ENCODE measurements at regions not wholly inside any gene's neighbourhood (a gene's known extent, or its start where the extent isn't known, plus 50 kb on each side); places are given as distances from the start of the nearest gene placed in this dataset.

DNA sequence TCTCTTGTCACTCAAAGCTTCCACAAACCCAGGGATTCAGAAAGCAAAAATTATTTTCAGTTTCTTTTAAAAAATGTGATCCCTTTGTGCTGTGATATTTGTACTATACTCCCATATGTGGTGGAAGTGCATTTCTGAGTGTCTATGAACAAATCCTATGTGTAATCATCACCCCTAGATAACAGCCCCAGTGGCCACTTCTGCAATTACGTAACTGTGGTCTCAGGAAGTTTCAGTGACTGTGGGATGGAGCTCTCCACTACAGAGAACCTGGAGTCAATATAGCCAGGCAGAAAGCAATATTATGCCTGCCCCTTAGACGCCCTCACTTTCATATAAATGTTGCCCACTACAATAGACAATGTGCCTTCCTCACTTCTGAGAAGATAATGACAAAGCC is 1101.7 kb upstream of the GHITM start:
- Histone ChIP-seq H3K36me3 (ENCODE audit: control insufficient read depth, insufficient read depth, low read length) (no peaks in the 10 kb centered on the region), H3K4me1 (ENCODE audit: control insufficient read depth, insufficient read depth, low read length, poor library complexity, severe bottlenecking) (no peaks in the 10 kb centered on the region), H3K4me3 (ENCODE audit: insufficient read depth, low read depth, low read length, poor library complexity, severe bottlenecking) (no peak overlapping the region), H3K27me3 (replicated peaks; ENCODE audit: control insufficient read depth, insufficient read depth, low read length, poor library complexity, severe bottlenecking) (no peaks in the 10 kb centered on the region), H3K27ac (ENCODE audit: insufficient read depth, low read length, poor library complexity, severe bottlenecking) (no peak overlapping the region), H3K9me3 (ENCODE audit: control insufficient read depth, low read length) (no peaks in the 10 kb centered on the region)
- DNase-seq = no peak

- no peaks in the 10 kb centered on the region for H3K9me3 ChIP-seq (ENCODE audit: control insufficient read depth, low read length)
- no peaks in the 10 kb centered on the region for H3K27me3 ChIP-seq (replicated peaks; ENCODE audit: control insufficient read depth, insufficient read depth, low read length, poor library complexity, severe bottlenecking)
- H3K4me1 ChIP-seq (ENCODE audit: control insufficient read depth, insufficient read depth, low read length, poor library complexity, severe bottlenecking) = no peaks in the 10 kb centered on the region
- no peak overlapping the region for H3K4me3 ChIP-seq (ENCODE audit: insufficient read depth, low read depth, low read length, poor library complexity, severe bottlenecking)
- no peak overlapping the region for H3K27ac ChIP-seq (ENCODE audit: insufficient read depth, low read length, poor library complexity, severe bottlenecking)
- no peak for DNase-seq
- no peaks in the 10 kb centered on the region for H3K36me3 ChIP-seq (ENCODE audit: control insufficient read depth, insufficient read depth, low read length)
Observed at GRCh38 chr10:83038631-83039030, 1100.7 kb upstream of the GHITM start.

DNA sequence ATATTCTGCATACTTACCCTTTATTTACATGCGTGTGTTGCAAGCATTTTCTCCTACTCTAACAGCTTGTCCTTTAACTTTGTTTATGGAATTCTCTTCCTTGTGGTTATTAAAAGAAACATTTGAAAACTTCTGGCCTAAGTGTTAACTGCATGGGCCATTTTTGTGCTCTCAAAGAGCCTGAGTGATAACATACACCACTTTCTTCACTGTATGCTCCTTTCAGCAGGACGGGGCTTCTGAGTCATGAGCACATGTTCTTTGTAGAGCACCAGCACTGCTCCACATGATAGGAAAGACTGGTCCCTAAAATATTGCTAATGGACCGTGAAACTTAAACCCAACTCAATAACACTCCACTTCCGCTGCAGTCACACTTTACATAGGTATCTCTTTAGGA is 1093.6 kb upstream of the GHITM start:
- Histone ChIP-seq H3K4me1 (ENCODE audit: control insufficient read depth, insufficient read depth, low read length, poor library complexity, severe bottlenecking) (no peaks in the 10 kb centered on the region), H3K27ac (ENCODE audit: insufficient read depth, low read length, poor library complexity, severe bottlenecking) (no peak overlapping the region), H3K27me3 (replicated peaks; ENCODE audit: control insufficient read depth, insufficient read depth, low read length, poor library complexity, severe bottlenecking) (no peaks in the 10 kb centered on the region), H3K36me3 (ENCODE audit: control insufficient read depth, insufficient read depth, low read length) (no peaks in the 10 kb centered on the region), H3K4me3 (ENCODE audit: insufficient read depth, low read depth, low read length, poor library complexity, severe bottlenecking) (no peak overlapping the region), H3K9me3 (ENCODE audit: control insufficient read depth, low read length) (no peaks in the 10 kb centered on the region)
- DNase-seq = no peak

GRCh38 chr10:83050815-83051214 is 1088.5 kb upstream of the GHITM start:
- Histone ChIP-seq H3K4me3 (ENCODE audit: insufficient read depth, low read depth, low read length, poor library complexity, severe bottlenecking) (no peak overlapping the region), H3K27me3 (replicated peaks; ENCODE audit: control insufficient read depth, insufficient read depth, low read length, poor library complexity, severe bottlenecking) (no peaks in the 10 kb centered on the region), H3K9me3 (ENCODE audit: control insufficient read depth, low read length) (no peaks in the 10 kb centered on the region), H3K27ac (ENCODE audit: insufficient read depth, low read length, poor library complexity, severe bottlenecking) (no peak overlapping the region), H3K4me1 (ENCODE audit: control insufficient read depth, insufficient read depth, low read length, poor library complexity, severe bottlenecking) (no peaks in the 10 kb centered on the region), H3K36me3 (ENCODE audit: control insufficient read depth, insufficient read depth, low read length) (no peaks in the 10 kb centered on the region)
- no peak for DNase-seq

DNA sequence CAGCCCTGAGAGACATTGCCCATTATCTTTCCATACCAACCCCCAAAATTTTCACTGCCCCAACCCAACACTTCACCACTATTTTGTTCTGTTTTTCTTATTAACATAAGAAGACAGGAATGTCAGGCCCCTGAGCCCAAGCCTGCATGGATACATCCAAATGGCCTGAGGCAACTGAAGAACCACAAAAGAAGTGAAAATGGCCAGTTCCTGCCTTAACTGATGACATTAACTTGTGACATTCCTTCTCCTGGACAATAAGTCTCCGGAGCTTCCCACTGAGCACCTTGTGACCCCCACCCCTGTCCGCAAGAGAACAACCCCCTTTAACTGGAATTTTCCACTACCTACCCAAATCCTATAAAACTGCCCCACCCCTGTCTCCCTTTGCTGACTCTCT is 1076.4 kb upstream of the GHITM start:
- Histone ChIP-seq H3K4me3 (ENCODE audit: insufficient read depth, low read depth, low read length, poor library complexity, severe bottlenecking) (no peak overlapping the region), H3K27me3 (replicated peaks; ENCODE audit: control insufficient read depth, insufficient read depth, low read length, poor library complexity, severe bottlenecking) (no peaks in the 10 kb centered on the region), H3K36me3 (ENCODE audit: control insufficient read depth, insufficient read depth, low read length) (no peaks in the 10 kb centered on the region), H3K27ac (ENCODE audit: insufficient read depth, low read length, poor library complexity, severe bottlenecking) (no peak overlapping the region), H3K4me1 (ENCODE audit: control insufficient read depth, insufficient read depth, low read length, poor library complexity, severe bottlenecking) (no peaks in the 10 kb centered on the region), H3K9me3 (ENCODE audit: control insufficient read depth, low read length) (no peaks in the 10 kb centered on the region)
- DNase-seq = no peak

GRCh38 chr10:83073472-83073871 is 1065.8 kb upstream of the GHITM start:
- Histone ChIP-seq H3K9me3 (ENCODE audit: control insufficient read depth, low read length) (no peaks in the 10 kb centered on the region), H3K4me3 (ENCODE audit: insufficient read depth, low read depth, low read length, poor library complexity, severe bottlenecking) (no peak overlapping the region), H3K4me1 (ENCODE audit: control insufficient read depth, insufficient read depth, low read length, poor library complexity, severe bottlenecking) (no peaks in the 10 kb centered on the region), H3K27ac (ENCODE audit: insufficient read depth, low read length, poor library complexity, severe bottlenecking) (no peak overlapping the region), H3K27me3 (replicated peaks; ENCODE audit: control insufficient read depth, insufficient read depth, low read length, poor library complexity, severe bottlenecking) (no peaks in the 10 kb centered on the region), H3K36me3 (ENCODE audit: control insufficient read depth, insufficient read depth, low read length) (no peaks in the 10 kb centered on the region)
- DNase-seq = no peak

GRCh38 chr10:83075016-83075814 is 1064.1 kb upstream of the GHITM start:
- no peaks in the 10 kb centered on the region for H3K27me3 ChIP-seq (replicated peaks; ENCODE audit: control insufficient read depth, insufficient read depth, low read length, poor library complexity, severe bottlenecking)
- H3K4me1 ChIP-seq (ENCODE audit: control insufficient read depth, insufficient read depth, low read length, poor library complexity, severe bottlenecking) = no peaks in the 10 kb centered on the region
- no peaks in the 10 kb centered on the region for H3K9me3 ChIP-seq (ENCODE audit: control insufficient read depth, low read length)

GRCh38 chr10:83075815-83076355 is 1063.4 kb upstream of the GHITM start:
- Histone ChIP-seq H3K36me3 (ENCODE audit: control insufficient read depth, insufficient read depth, low read length) (no peaks in the 10 kb centered on the region), H3K4me1 (ENCODE audit: control insufficient read depth, insufficient read depth, low read length, poor library complexity, severe bottlenecking) (no peaks in the 10 kb centered on the region), H3K27ac (ENCODE audit: insufficient read depth, low read length, poor library complexity, severe bottlenecking) (no peak overlapping the region), H3K4me3 (ENCODE audit: insufficient read depth, low read depth, low read length, poor library complexity, severe bottlenecking) (no peak overlapping the region), H3K27me3 (replicated peaks; ENCODE audit: control insufficient read depth, insufficient read depth, low read length, poor library complexity, severe bottlenecking) (no peaks in the 10 kb centered on the region), H3K9me3 (ENCODE audit: control insufficient read depth, low read length) (no peaks in the 10 kb centered on the region)
- DNase-seq = no peak

More at GRCh38 chr10:83075016-83075814, 1064.1 kb upstream of the GHITM start:
- no peak overlapping the region for H3K4me3 ChIP-seq (ENCODE audit: insufficient read depth, low read depth, low read length, poor library complexity, severe bottlenecking)
- no peaks in the 10 kb centered on the region for H3K36me3 ChIP-seq (ENCODE audit: control insufficient read depth, insufficient read depth, low read length)
- no peak overlapping the region for H3K27ac ChIP-seq (ENCODE audit: insufficient read depth, low read length, poor library complexity, severe bottlenecking)
- no peak for DNase-seq

GRCh38 chr10:83076443-83076842 is 1062.9 kb upstream of the GHITM start:
- Histone ChIP-seq H3K36me3 (ENCODE audit: control insufficient read depth, insufficient read depth, low read length) (no peaks in the 10 kb centered on the region), H3K27ac (ENCODE audit: insufficient read depth, low read length, poor library complexity, severe bottlenecking) (no peak overlapping the region), H3K4me3 (ENCODE audit: insufficient read depth, low read depth, low read length, poor library complexity, severe bottlenecking) (no peak overlapping the region), H3K4me1 (ENCODE audit: control insufficient read depth, insufficient read depth, low read length, poor library complexity, severe bottlenecking) (no peaks in the 10 kb centered on the region), H3K27me3 (replicated peaks; ENCODE audit: control insufficient read depth, insufficient read depth, low read length, poor library complexity, severe bottlenecking) (no peaks in the 10 kb centered on the region), H3K9me3 (ENCODE audit: control insufficient read depth, low read length) (no peaks in the 10 kb centered on the region)
- no peak for DNase-seq

DNA sequence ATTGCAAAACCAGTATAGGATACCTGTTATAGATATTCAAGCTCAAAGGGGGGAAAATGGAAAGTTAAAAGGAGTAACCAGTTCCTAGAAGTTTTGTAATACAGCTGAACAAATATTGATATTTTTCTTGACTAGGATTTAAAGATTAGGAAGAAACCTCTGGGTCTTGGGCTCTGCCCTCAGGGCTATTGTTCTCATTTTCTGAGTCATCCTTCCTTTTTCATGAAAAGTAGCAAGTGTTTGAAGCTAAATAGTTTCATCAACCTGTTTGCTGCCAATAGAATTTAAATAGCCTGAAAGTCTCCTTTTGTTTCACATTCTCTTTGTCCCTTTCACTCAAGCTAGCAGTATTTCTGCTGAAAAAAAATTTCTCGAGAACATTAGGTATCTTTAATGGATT is 1061.1 kb upstream of the GHITM start:
- Histone ChIP-seq H3K27me3 (replicated peaks; ENCODE audit: control insufficient read depth, insufficient read depth, low read length, poor library complexity, severe bottlenecking) (no peaks in the 10 kb centered on the region), H3K4me3 (ENCODE audit: insufficient read depth, low read depth, low read length, poor library complexity, severe bottlenecking) (no peak overlapping the region), H3K4me1 (ENCODE audit: control insufficient read depth, insufficient read depth, low read length, poor library complexity, severe bottlenecking) (no peaks in the 10 kb centered on the region), H3K36me3 (ENCODE audit: control insufficient read depth, insufficient read depth, low read length) (no peaks in the 10 kb centered on the region), H3K27ac (ENCODE audit: insufficient read depth, low read length, poor library complexity, severe bottlenecking) (no peak overlapping the region), H3K9me3 (ENCODE audit: control insufficient read depth, low read length) (no peaks in the 10 kb centered on the region)
- DNase-seq = no peak

Data from effector memory CD4-positive, alpha-beta T cell (primary cell).